ENCODE measurements at regions not wholly inside any gene's neighbourhood (a gene's known extent, or its start where the extent isn't known, plus 50 kb on each side); places are given as distances from the start of the nearest gene placed in this dataset.

DNA sequence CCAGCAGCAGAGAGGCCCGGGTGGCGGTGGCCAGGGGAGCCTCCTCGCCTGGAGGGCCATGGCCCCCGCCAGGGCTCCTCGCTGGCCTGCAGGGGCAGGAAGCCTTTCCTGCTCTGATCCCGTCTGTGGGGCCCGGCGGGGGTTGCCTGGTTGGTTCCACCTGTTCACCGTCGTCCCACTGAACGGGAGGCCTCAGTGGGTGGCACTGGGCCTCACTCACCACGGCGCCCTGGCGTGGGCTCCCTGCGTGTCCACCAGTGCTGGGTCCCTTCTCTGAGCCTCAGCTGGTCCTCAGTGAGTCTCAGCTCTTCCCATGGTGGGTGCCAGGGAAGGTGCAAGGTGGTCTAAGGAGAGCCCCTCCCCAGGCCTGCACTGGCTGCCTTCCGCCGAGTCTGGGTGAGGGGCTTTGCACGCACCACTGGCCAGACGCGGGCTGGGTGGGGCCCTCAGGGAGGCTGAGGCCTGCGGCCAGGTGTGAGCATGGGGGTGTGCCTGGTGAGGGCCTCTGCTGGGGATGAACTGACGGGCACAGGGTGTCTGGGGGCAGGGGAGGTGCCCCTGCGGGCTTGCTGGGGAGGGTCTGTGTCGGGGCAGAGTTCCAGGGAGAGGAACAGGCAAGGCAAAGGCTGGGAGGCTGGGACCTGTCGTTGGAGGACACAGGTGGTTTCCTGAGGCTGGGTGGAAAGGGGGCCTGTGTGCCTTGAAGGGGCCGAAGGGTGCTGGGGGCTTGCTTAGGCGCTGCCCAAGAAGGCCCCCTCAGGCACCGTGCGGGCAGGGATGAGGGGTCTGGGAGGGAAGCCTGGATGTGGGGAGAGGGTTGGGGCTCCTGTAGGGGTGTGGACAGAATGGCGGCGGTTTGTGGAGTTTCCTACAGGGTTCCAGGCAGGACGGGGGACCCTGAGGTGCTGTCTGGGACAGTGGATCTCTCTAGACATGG, 339.8 kb downstream of the TMEM121 start:
- dilution Hi-C loops (cut with MboI; ENCODE audit: extremely low pct_ligation_motif_present, low sequenced_read_pairs): no loop called here

More for the DNA sequence above, 339.8 kb downstream of the TMEM121 start:
- H3K4me2 ChIP-seq (ENCODE audit: insufficient read depth, low read length): no peak overlapping the region
- H3K4me3 ChIP-seq (replicated peaks in 1 of 3; ENCODE audit: insufficient read depth in 1 of 3, low read depth in 1 of 3, low read length in 3 of 3): no peak overlapping the region
- TF ChIP-seq CTCF (IDR thresholded peaks at IDR 0.05; ENCODE audit: extremely low read depth in 1 of 2, insufficient read depth in 1 of 2, low read depth in 1 of 2, low read length in 2 of 2) (no peak), EZH2 (IDR thresholded peaks at IDR 0.05; ENCODE audit: borderline replicate concordance, low read depth, low read length, severe bottlenecking) (no peak), MYC (IDR thresholded peaks at IDR 0.05; ENCODE audit: low read depth, low read length) (no peak), FOS (IDR thresholded peaks at IDR 0.05; ENCODE audit: borderline replicate concordance, insufficient read depth, low read length) (no peak), GATA2 (IDR thresholded peaks at IDR 0.05; ENCODE audit: insufficient read depth, insufficient read length, low read depth, low read length) (no peak), POLR2A (IDR thresholded peaks at IDR 0.05; ENCODE audit: low read depth, low read length) (no peak), POLR2AphosphoS5 (IDR thresholded peaks at IDR 0.05; ENCODE audit: insufficient read depth, low read depth, low read length) (no peak), JUN (IDR thresholded peaks at IDR 0.05; ENCODE audit: borderline replicate concordance, insufficient read depth, insufficient read length, low read depth) (no peak)
- TF ChIP-seq, protein P1, sequence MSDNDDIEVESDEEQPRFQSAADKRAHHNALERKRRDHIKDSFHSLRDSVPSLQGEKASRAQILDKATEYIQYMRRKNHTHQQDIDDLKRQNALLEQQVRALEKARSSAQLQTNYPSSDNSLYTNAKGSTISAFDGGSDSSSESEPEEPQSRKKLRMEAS (IDR thresholded peaks at IDR 0.05; ENCODE audit: insufficient read depth, insufficient read length): no peak
- no peak overlapping the region for H3K27ac ChIP-seq (ENCODE audit: insufficient read depth, low read depth, low read length)
- DNase-seq (ENCODE audit: low read depth, low spot score) (no peak), FAIRE-seq (no peak)
- no peaks in the 10 kb centered on the region for H3K9me1 ChIP-seq (replicated peaks; ENCODE audit: control insufficient read depth, extremely low read depth, insufficient read depth, low read length)
- H3K4me1 ChIP-seq (ENCODE audit: control insufficient read depth, extremely low read depth, insufficient read depth, low read length): no peaks in the 10 kb centered on the region
- no peaks in the 10 kb centered on the region for H3K27me3 ChIP-seq (ENCODE audit: control insufficient read depth in 2 of 2, insufficient read depth in 2 of 2, low read length in 2 of 2)
- H3K36me3 ChIP-seq (ENCODE audit: control insufficient read depth in 2 of 2, extremely low read depth in 1 of 2, insufficient read depth in 2 of 2, low read length in 2 of 2): no peaks in the 10 kb centered on the region
- no TSS peak for BruUV-seq (replicated peaks)
- no peak overlapping the region for H3K9ac ChIP-seq (replicated peaks; ENCODE audit: extremely low read depth, insufficient read depth, low read length)
- intact Hi-C loops (cut with micrococcal nuclease): no loop called here
- ChIA-PET POLR2A (no interaction called here), CTCF (no interaction called here)
- H2AFZ ChIP-seq (ENCODE audit: low read depth, low read length): no peak overlapping the region
- H3K9me3 ChIP-seq (replicated peaks; ENCODE audit: control insufficient read depth, insufficient read depth, low read length): peaks cover 9% of the 10 kb centered on the region
- no peaks in the 10 kb centered on the region for H4K20me1 ChIP-seq (replicated peaks; ENCODE audit: control insufficient read depth, extremely low read depth, insufficient read depth, low read length)
- H3K79me2 ChIP-seq (ENCODE audit: control insufficient read depth, insufficient read depth, low read length): no peaks in the 10 kb centered on the region

All from endothelial cell of umbilical vein (primary cell).